ENCODE measurements at regions not wholly inside any gene's neighbourhood (a gene's known extent, or its start where the extent isn't known, plus 50 kb on each side); places are given as distances from the start of the nearest gene placed in this dataset.

DNA sequence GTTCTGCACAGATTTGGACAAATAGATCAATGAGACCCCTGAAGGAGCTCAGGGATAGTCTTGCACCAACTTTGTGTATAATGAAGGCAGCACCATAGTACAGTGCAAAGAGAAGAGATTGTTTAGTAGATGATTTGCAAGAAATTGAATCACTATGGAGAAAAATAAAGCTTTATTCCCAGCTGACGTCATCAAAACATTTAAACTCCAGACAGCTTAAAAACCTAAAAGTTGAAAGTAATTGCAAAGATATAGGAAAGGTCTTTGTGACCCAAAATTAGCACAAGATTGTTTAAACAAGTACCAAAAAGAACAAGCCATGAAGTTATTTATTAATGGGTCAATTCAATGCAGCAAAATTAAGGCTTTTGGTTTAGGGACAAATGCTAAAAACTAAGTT lies 88.8 kb upstream of the BACE2 start:
- no peak overlapping the region for H3K4me3 ChIP-seq (ENCODE audit: low read depth, low read length)
- H3K4me1 ChIP-seq (ENCODE audit: control insufficient read depth, insufficient read depth, low read length) = no peaks in the 10 kb centered on the region
- no peak overlapping the region for H3K9ac ChIP-seq (ENCODE audit: low read depth, low read length)
- H3K27me3 ChIP-seq (ENCODE audit: control insufficient read depth, insufficient read depth, low read length) = no peaks in the 10 kb centered on the region
- H3K27ac ChIP-seq (ENCODE audit: low read depth, low read length) = no peak overlapping the region
- H3K36me3 ChIP-seq (ENCODE audit: control insufficient read depth, insufficient read depth, low read length) = no peaks in the 10 kb centered on the region
- no peaks in the 10 kb centered on the region for H3K9me3 ChIP-seq (ENCODE audit: control insufficient read depth, insufficient read depth, low read length)

- Histone ChIP-seq H3K36me3 (ENCODE audit: control insufficient read depth, insufficient read depth, low read length) (no peaks in the 10 kb centered on the region), H3K4me1 (ENCODE audit: control insufficient read depth, insufficient read depth, low read length) (no peaks in the 10 kb centered on the region), H3K9me3 (ENCODE audit: control insufficient read depth, insufficient read depth, low read length) (no peaks in the 10 kb centered on the region), H3K27ac (ENCODE audit: low read depth, low read length) (no peak overlapping the region), H3K4me3 (ENCODE audit: low read depth, low read length) (no peak overlapping the region), H3K27me3 (ENCODE audit: control insufficient read depth, insufficient read depth, low read length) (no peaks in the 10 kb centered on the region), H3K9ac (ENCODE audit: low read depth, low read length) (no peak overlapping the region)
Observed at GRCh38 chr21:41080485-41081121, 87.4 kb upstream of the BACE2 start.

GRCh38 chr21:41086569-41086968 lies 81.4 kb upstream of the BACE2 start:
- Histone ChIP-seq H3K4me3 (ENCODE audit: low read depth, low read length) (no peak overlapping the region), H3K27me3 (ENCODE audit: control insufficient read depth, insufficient read depth, low read length) (no peaks in the 10 kb centered on the region), H3K9me3 (ENCODE audit: control insufficient read depth, insufficient read depth, low read length) (no peaks in the 10 kb centered on the region), H3K27ac (ENCODE audit: low read depth, low read length) (no peak overlapping the region), H3K9ac (ENCODE audit: low read depth, low read length) (no peak overlapping the region), H3K36me3 (ENCODE audit: control insufficient read depth, insufficient read depth, low read length) (no peaks in the 10 kb centered on the region), H3K4me1 (ENCODE audit: control insufficient read depth, insufficient read depth, low read length) (no peaks in the 10 kb centered on the region)

DNA sequence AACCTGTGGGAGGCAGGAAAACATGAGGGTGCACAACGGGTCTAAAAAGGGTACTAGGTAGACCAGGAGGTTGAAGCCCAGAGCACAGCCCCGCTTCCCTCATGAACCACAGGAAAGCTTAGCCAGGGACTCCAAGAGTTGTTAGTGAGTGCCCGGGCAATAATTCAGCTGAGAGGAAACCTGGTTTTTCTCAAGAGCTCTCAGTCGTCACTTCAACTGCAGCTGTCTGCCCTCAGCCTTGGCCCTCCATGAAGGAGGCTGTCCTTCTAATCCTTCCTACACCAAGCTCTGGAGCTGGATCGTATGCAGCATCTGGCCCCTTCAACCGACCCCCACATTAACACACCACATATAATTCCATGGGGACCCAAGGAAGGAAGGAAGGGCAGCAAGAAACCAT lies 77.0 kb upstream of the BACE2 start:
- no peaks in the 10 kb centered on the region for H3K9me3 ChIP-seq (ENCODE audit: control insufficient read depth, insufficient read depth, low read length)
- no peak overlapping the region for H3K9ac ChIP-seq (ENCODE audit: low read depth, low read length)
- no peak overlapping the region for H3K27ac ChIP-seq (ENCODE audit: low read depth, low read length)
- no peaks in the 10 kb centered on the region for H3K27me3 ChIP-seq (ENCODE audit: control insufficient read depth, insufficient read depth, low read length)
- H3K4me3 ChIP-seq (ENCODE audit: low read depth, low read length) = no peak overlapping the region
- H3K36me3 ChIP-seq (ENCODE audit: control insufficient read depth, insufficient read depth, low read length) = no peaks in the 10 kb centered on the region
- H3K4me1 ChIP-seq (ENCODE audit: control insufficient read depth, insufficient read depth, low read length) = no peaks in the 10 kb centered on the region

GRCh38 chr21:41091616-41092015 lies 76.3 kb upstream of the BACE2 start:
- H3K36me3 ChIP-seq (ENCODE audit: control insufficient read depth, insufficient read depth, low read length) = no peaks in the 10 kb centered on the region
- no peaks in the 10 kb centered on the region for H3K27me3 ChIP-seq (ENCODE audit: control insufficient read depth, insufficient read depth, low read length)
- no peak overlapping the region for H3K27ac ChIP-seq (ENCODE audit: low read depth, low read length)
- no peaks in the 10 kb centered on the region for H3K9me3 ChIP-seq (ENCODE audit: control insufficient read depth, insufficient read depth, low read length)
- no peak overlapping the region for H3K9ac ChIP-seq (ENCODE audit: low read depth, low read length)
- H3K4me3 ChIP-seq (ENCODE audit: low read depth, low read length) = no peak overlapping the region
- no peaks in the 10 kb centered on the region for H3K4me1 ChIP-seq (ENCODE audit: control insufficient read depth, insufficient read depth, low read length)

DNA sequence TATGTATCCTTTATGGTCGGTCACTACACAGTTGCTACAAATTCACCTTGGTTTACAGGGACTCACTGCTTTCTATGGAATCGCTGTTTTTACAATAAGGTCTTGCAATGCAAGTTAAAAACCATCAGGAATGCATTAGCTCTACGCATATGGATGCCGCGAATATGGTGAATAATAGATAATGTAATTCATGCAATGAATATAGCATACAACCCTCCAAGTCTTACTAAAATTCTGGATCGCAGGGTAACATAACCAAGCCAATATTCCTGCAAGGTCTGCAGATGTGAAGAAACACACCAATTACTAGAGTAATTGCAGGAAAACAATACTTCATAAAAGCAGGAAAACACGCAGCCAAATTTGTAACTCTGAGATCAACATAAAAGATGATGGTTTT lies 75.6 kb upstream of the BACE2 start:
- H3K27ac ChIP-seq (ENCODE audit: low read depth, low read length) = no peak overlapping the region
- H3K4me3 ChIP-seq (ENCODE audit: low read depth, low read length) = no peak overlapping the region
- no peaks in the 10 kb centered on the region for H3K9me3 ChIP-seq (ENCODE audit: control insufficient read depth, insufficient read depth, low read length)
- H3K9ac ChIP-seq (ENCODE audit: low read depth, low read length) = no peak overlapping the region
- no peaks in the 10 kb centered on the region for H3K4me1 ChIP-seq (ENCODE audit: control insufficient read depth, insufficient read depth, low read length)
- no peaks in the 10 kb centered on the region for H3K27me3 ChIP-seq (ENCODE audit: control insufficient read depth, insufficient read depth, low read length)
- H3K36me3 ChIP-seq (ENCODE audit: control insufficient read depth, insufficient read depth, low read length) = no peaks in the 10 kb centered on the region

GRCh38 chr21:41095983-41096382 lies 72.0 kb upstream of the BACE2 start:
- H3K9me3 ChIP-seq (ENCODE audit: control insufficient read depth, insufficient read depth, low read length) = 0 out of 2 replicates have a peak, but pooled peaks cover 2% of the 10 kb centered on the region
- no peak overlapping the region for H3K9ac ChIP-seq (ENCODE audit: low read depth, low read length)
- no peak overlapping the region for H3K27ac ChIP-seq (ENCODE audit: low read depth, low read length)
- no peaks in the 10 kb centered on the region for H3K27me3 ChIP-seq (ENCODE audit: control insufficient read depth, insufficient read depth, low read length)
- H3K36me3 ChIP-seq (ENCODE audit: control insufficient read depth, insufficient read depth, low read length) = no peaks in the 10 kb centered on the region
- no peak overlapping the region for H3K4me3 ChIP-seq (ENCODE audit: low read depth, low read length)
- no peaks in the 10 kb centered on the region for H3K4me1 ChIP-seq (ENCODE audit: control insufficient read depth, insufficient read depth, low read length)

- H3K9me3 ChIP-seq (ENCODE audit: control insufficient read depth, insufficient read depth, low read length) = 0 out of 2 replicates have a peak, but pooled peaks cover 2% of the 10 kb centered on the region
- H3K27me3 ChIP-seq (ENCODE audit: control insufficient read depth, insufficient read depth, low read length) = no peaks in the 10 kb centered on the region
- H3K9ac ChIP-seq (ENCODE audit: low read depth, low read length) = no peak overlapping the region
- no peak overlapping the region for H3K27ac ChIP-seq (ENCODE audit: low read depth, low read length)
- no peaks in the 10 kb centered on the region for H3K4me1 ChIP-seq (ENCODE audit: control insufficient read depth, insufficient read depth, low read length)
- H3K36me3 ChIP-seq (ENCODE audit: control insufficient read depth, insufficient read depth, low read length) = no peaks in the 10 kb centered on the region
- H3K4me3 ChIP-seq (ENCODE audit: low read depth, low read length) = no peak overlapping the region
Observed at GRCh38 chr21:41098076-41098475, 69.9 kb upstream of the BACE2 start.

GRCh38 chr21:41098481-41099042 lies 69.4 kb upstream of the BACE2 start:
- H3K9me3 ChIP-seq (ENCODE audit: control insufficient read depth, insufficient read depth, low read length) = 0 out of 2 replicates have a peak, but pooled peaks cover 2% of the 10 kb centered on the region
- H3K27me3 ChIP-seq (ENCODE audit: control insufficient read depth, insufficient read depth, low read length) = no peaks in the 10 kb centered on the region
- H3K4me1 ChIP-seq (ENCODE audit: control insufficient read depth, insufficient read depth, low read length) = no peaks in the 10 kb centered on the region
- no peak overlapping the region for H3K27ac ChIP-seq (ENCODE audit: low read depth, low read length)
- no peak overlapping the region for H3K9ac ChIP-seq (ENCODE audit: low read depth, low read length)
- no peak overlapping the region for H3K4me3 ChIP-seq (ENCODE audit: low read depth, low read length)
- H3K36me3 ChIP-seq (ENCODE audit: control insufficient read depth, insufficient read depth, low read length) = no peaks in the 10 kb centered on the region

DNA sequence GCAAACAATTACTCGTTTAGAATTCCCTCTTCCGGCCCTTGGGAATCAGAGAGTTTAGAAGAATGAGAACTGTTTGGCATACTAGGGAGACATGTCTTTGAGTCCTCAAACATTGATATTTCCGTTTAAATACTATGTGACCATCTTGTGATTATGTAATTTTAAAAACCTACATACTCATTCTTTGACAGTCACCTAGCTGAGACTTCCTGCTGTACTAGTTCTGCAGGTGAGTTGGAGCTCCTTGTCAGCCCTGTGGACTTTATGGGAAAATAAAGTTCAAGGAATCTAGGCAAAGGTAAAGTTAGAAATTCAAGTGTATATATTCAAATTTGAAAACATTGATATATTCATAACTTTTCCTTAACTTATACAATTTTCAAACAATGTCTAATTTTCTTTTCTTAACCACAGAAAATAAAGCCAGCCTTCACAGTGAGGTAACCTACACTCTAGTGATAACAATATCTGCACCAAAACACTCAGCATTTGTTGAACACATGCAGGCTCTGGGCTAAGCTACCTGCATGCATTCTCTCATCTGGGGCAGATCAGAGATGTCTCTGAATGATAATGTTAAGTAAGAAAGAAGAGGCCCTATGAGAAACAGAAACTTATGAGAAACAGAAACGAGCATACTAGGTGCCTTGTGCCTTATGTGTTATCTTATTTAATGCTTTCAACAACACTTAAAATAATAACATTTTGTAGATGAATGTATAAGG lies 67.0 kb upstream of the BACE2 start:
- no peak overlapping the region for H3K4me3 ChIP-seq (ENCODE audit: low read depth, low read length)
- no peak overlapping the region for H3K9ac ChIP-seq (ENCODE audit: low read depth, low read length)
- H3K36me3 ChIP-seq (ENCODE audit: control insufficient read depth, insufficient read depth, low read length) = no peaks in the 10 kb centered on the region
- no peak overlapping the region for H3K27ac ChIP-seq (ENCODE audit: low read depth, low read length)
- 0 out of 2 replicates have a peak, but pooled peaks cover 2% of the 10 kb centered on the region for H3K9me3 ChIP-seq (ENCODE audit: control insufficient read depth, insufficient read depth, low read length)
- no peaks in the 10 kb centered on the region for H3K4me1 ChIP-seq (ENCODE audit: control insufficient read depth, insufficient read depth, low read length)
- H3K27me3 ChIP-seq (ENCODE audit: control insufficient read depth, insufficient read depth, low read length) = no peaks in the 10 kb centered on the region

GRCh38 chr21:41102281-41102680 lies 65.7 kb upstream of the BACE2 start:
- Histone ChIP-seq H3K27ac (ENCODE audit: low read depth, low read length) (no peak overlapping the region), H3K27me3 (ENCODE audit: control insufficient read depth, insufficient read depth, low read length) (no peaks in the 10 kb centered on the region), H3K4me1 (ENCODE audit: control insufficient read depth, insufficient read depth, low read length) (no peaks in the 10 kb centered on the region), H3K4me3 (ENCODE audit: low read depth, low read length) (no peak overlapping the region), H3K9me3 (ENCODE audit: control insufficient read depth, insufficient read depth, low read length) (0 out of 2 replicates have a peak, but pooled peaks cover 2% of the 10 kb centered on the region), H3K9ac (ENCODE audit: low read depth, low read length) (no peak overlapping the region), H3K36me3 (ENCODE audit: control insufficient read depth, insufficient read depth, low read length) (no peaks in the 10 kb centered on the region)
